HL-60 (cell line): ENCODE measurements at regions not wholly inside any gene's neighbourhood (a gene's known extent, or its start where the extent isn't known, plus 50 kb on each side); places are given as distances from the start of the nearest gene placed in this dataset.

ENCODE experiments used
- DNase-seq, 2 experiments: peaks; one replicate each; pipeline ENCODE4 v3.0.0-alpha.2; 2010 to 2020; ENCODE audit warnings: low read depth in 1 of 2, low spot score in 1 of 2
- H3K27ac ChIP-seq: fragments of 250-450 bp; sonication (Bioruptor Pico); replicated peaks from 2 replicates; pipeline ENCODE4 v1.5.1; 2020; ENCODE audit warnings: mild to moderate bottlenecking, moderate library complexity
- H3K27me3 ChIP-seq: fragments of 250-450 bp; sonication (Bioruptor Pico); 2 replicates; pipeline ENCODE4 v1.5.1; 2021; ENCODE audit warnings: mild to moderate bottlenecking, moderate library complexity; ENCODE audit not compliant: insufficient read depth, poor library complexity, severe bottlenecking
- H3K4me3 ChIP-seq: replicated peaks from 2 replicates; pipeline ENCODE4 v1.5.1; 2011; ENCODE audit warnings: mild to moderate bottlenecking, control low read depth, low read length; ENCODE audit not compliant: insufficient read depth
- GABPA ChIP-seq: IDR thresholded peaks from 2 replicates; pipeline ENCODE4 v1.6.1; 2012; ENCODE audit warnings: low read depth
- POLR2AphosphoS5 ChIP-seq: IDR thresholded peaks from 2 replicates; pipeline ENCODE4 v1.6.1; 2012; ENCODE audit warnings: low read depth
- SPI1 ChIP-seq: IDR thresholded peaks from 2 replicates; pipeline ENCODE4 v1.6.1; 2012; ENCODE audit warnings: low read depth, mild to moderate bottlenecking, borderline replicate concordance
- TF ChIP-seq, protein P1 (sequence below): IDR thresholded peaks from one replicate; pipeline ENCODE4 v1.5.1; 2011; ENCODE audit warnings: low read length, control low read depth, inconsistent platforms; ENCODE audit not compliant: insufficient read depth
- TF ChIP-seq, protein P2 (sequence below): IDR thresholded peaks from 2 replicates; pipeline ENCODE4 v1.6.1; 2012; ENCODE audit warnings: low read depth; ENCODE audit not compliant: insufficient replicate concordance

DNA sequence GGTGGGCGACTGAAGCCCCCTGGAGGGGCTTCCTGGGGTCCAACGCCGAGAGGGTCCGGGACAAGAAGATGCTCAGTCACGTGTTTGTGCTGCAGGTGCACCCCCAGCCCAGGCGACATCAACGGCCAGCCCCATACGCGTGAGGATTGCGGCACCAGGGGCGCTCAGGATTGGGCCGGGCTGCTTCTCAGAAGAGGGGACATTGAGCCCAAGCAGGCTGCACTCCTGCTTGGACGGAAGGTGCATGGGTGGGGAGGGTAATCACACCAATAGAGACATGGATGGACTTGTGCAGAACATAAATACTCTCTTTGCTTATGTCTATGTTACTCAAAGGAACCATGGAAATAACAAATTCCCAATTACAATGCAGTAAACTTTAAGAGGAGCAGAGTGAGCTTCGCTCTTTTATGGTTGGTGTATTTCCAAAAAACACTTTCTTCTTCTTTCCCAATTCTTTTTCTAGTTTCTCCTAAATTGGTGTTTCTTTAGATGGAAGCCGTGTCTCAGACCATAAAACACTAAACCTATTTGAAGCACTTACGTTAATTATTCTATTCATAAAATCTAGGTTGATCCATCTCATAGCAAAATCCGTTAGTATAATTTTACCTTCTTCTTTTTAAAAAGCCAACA lies 182.7 kb downstream of the GOLGA6L6 start:
- TF ChIP-seq GABPA (no peak), SPI1 (no peak), POLR2AphosphoS5 (no peak)
- TF ChIP-seq, protein P1, sequence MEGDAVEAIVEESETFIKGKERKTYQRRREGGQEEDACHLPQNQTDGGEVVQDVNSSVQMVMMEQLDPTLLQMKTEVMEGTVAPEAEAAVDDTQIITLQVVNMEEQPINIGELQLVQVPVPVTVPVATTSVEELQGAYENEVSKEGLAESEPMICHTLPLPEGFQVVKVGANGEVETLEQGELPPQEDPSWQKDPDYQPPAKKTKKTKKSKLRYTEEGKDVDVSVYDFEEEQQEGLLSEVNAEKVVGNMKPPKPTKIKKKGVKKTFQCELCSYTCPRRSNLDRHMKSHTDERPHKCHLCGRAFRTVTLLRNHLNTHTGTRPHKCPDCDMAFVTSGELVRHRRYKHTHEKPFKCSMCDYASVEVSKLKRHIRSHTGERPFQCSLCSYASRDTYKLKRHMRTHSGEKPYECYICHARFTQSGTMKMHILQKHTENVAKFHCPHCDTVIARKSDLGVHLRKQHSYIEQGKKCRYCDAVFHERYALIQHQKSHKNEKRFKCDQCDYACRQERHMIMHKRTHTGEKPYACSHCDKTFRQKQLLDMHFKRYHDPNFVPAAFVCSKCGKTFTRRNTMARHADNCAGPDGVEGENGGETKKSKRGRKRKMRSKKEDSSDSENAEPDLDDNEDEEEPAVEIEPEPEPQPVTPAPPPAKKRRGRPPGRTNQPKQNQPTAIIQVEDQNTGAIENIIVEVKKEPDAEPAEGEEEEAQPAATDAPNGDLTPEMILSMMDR: no peak
- TF ChIP-seq, protein P2, sequence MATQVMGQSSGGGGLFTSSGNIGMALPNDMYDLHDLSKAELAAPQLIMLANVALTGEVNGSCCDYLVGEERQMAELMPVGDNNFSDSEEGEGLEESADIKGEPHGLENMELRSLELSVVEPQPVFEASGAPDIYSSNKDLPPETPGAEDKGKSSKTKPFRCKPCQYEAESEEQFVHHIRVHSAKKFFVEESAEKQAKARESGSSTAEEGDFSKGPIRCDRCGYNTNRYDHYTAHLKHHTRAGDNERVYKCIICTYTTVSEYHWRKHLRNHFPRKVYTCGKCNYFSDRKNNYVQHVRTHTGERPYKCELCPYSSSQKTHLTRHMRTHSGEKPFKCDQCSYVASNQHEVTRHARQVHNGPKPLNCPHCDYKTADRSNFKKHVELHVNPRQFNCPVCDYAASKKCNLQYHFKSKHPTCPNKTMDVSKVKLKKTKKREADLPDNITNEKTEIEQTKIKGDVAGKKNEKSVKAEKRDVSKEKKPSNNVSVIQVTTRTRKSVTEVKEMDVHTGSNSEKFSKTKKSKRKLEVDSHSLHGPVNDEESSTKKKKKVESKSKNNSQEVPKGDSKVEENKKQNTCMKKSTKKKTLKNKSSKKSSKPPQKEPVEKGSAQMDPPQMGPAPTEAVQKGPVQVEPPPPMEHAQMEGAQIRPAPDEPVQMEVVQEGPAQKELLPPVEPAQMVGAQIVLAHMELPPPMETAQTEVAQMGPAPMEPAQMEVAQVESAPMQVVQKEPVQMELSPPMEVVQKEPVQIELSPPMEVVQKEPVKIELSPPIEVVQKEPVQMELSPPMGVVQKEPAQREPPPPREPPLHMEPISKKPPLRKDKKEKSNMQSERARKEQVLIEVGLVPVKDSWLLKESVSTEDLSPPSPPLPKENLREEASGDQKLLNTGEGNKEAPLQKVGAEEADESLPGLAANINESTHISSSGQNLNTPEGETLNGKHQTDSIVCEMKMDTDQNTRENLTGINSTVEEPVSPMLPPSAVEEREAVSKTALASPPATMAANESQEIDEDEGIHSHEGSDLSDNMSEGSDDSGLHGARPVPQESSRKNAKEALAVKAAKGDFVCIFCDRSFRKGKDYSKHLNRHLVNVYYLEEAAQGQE: no peak
- no peak overlapping the region for H3K27ac ChIP-seq
- H3K4me3 ChIP-seq: no peak overlapping the region
- DNase-seq: no peak
- H3K27me3 ChIP-seq: no peaks in the 10 kb centered on the region

DNA sequence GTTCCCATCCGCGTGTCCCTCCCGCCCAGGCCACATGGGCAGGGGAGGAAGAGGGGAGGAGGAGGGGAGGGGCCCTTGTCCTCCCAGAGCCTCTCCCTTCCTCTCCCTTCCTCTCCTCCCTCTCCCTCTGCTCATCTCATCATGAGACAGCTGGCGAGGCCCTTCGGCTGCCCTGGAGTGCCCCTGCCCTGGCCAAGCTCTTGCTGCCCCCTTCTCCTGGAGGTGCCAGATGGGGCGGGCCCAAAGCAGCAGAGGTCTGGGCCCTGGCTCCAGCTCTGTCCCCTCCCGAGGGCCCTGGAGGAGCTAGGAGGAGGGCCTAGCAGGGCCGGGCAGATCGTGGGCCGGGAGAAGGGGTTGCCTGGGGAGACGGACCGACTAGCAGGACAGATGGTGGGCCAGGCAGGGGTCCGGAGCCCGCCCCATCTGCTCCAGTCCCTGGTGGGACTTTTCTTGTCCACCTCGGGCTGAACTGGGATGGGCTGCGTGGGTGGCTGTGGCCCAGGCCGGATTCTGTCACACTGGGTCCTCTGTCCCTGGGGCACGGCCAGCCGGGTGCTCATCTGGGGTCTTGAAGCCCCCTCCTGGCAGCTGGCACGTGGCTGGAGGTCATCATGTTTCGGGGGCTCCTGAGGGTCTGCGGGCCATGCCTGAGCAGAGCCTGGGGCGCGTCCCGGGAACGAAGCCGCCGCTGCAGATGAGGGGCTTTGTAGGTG lies 183.4 kb downstream of the GOLGA6L6 start:
- no peaks in the 10 kb centered on the region for H3K27me3 ChIP-seq
- no peak overlapping the region for H3K4me3 ChIP-seq
- TF ChIP-seq, protein P1: no peak
- TF ChIP-seq, protein P2: no peak
- no peak for TF ChIP-seq POLR2AphosphoS5
- TF ChIP-seq GABPA: no peak
- TF ChIP-seq SPI1: no peak
- H3K27ac ChIP-seq: no peak overlapping the region
- no peak for DNase-seq

DNA sequence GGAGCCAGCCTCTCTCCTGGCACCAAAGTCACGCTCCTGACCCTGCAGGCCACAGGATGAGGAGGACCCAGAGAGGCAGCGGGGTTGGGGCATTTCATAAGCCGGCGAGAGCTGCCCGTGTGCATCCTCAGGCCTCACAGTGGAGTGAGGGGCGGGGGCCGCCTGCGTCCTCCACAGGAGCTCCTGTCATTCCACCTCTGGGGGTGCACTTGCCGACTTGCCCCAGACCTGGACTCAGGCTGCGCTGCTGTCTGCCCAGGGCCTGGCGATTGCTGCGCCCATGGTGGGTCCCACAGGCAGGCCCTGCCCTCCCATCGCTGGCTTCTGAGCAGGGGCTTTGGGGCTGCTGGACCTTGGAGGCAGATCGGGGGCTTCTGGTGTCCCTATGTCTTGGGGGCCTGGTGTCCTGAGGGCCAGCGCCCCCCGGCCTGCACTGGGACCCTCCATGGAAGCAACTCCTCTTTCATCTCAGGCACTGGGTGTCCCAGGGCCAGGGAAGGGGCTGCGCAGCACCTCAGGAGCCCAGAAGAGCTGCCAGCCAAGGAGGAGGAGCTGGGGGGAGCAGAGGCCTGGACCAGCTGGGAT lies 184.0 kb downstream of the GOLGA6L6 start:
- no peak overlapping the region for H3K4me3 ChIP-seq
- no peaks in the 10 kb centered on the region for H3K27me3 ChIP-seq
- no peak overlapping the region for H3K27ac ChIP-seq
- TF ChIP-seq GABPA: no peak
- TF ChIP-seq, protein P1: no peak
- no peak for TF ChIP-seq POLR2AphosphoS5
- TF ChIP-seq, protein P2: no peak
- no peak for TF ChIP-seq SPI1
- no peak for DNase-seq
